GM12892 (cell line): ENCODE measurements at regions not wholly inside any gene's neighbourhood (a gene's known extent, or its start where the extent isn't known, plus 50 kb on each side); places are given as distances from the start of the nearest gene placed in this dataset.

Source experiments
- POLR2A ChIP-seq: IDR thresholded peaks from 2 replicates; pipeline ENCODE4 v1.6.1; 2011; ENCODE audit warnings: low read depth, low read length, control low read depth
- POLR2AphosphoS5 ChIP-seq: IDR thresholded peaks from 2 replicates; pipeline ENCODE4 v1.6.1; 2011; ENCODE audit warnings: low read depth, low read length, control low read depth
- TAF1 ChIP-seq: IDR thresholded peaks from 2 replicates; pipeline ENCODE4 v1.6.1; 2011; ENCODE audit warnings: low read depth, mild to moderate bottlenecking, control low read depth, low read length, borderline replicate concordance

DNA sequence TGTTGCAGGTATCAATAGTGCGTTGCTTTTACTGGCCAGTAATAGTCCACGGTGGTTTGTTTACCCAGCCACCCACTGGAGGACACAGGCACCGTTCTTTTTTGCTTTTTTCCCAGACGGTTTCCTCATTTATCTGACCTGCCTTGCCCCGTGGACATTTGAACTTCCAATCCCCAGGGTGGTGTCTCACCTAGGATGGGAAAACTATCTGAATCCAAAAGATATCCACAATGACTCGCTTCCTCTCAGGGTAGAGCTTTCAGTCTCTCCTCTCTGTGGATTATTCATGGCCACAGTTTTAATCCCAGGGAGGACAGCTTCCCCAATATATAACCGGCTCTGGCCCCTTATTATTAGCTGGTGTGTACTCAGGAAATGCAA lies 170.8 kb downstream of the FOXO1 start:
- no peak for TF ChIP-seq POLR2A
- no peak for TF ChIP-seq POLR2AphosphoS5
- TF ChIP-seq TAF1 = no peak
